ENCODE measurements at regions not wholly inside any gene's neighbourhood (a gene's known extent, or its start where the extent isn't known, plus 50 kb on each side); places are given as distances from the start of the nearest gene placed in this dataset.
A peak's percentile ranks its signal among the peaks of the same experiment; 100 is the strongest.

- H3K27me3 ChIP-seq (ENCODE audit: control insufficient read depth, insufficient read depth, low read length): no peaks in the 10 kb centered on the region
- H3K9ac ChIP-seq (ENCODE audit: low read length): no peak overlapping the region
- H3K4me3 ChIP-seq (ENCODE audit: low read length): no peak overlapping the region
- H3K36me3 ChIP-seq (ENCODE audit: control insufficient read depth, insufficient read depth, low read length): no peaks in the 10 kb centered on the region
- no peaks in the 10 kb centered on the region for H3K4me1 ChIP-seq (ENCODE audit: control insufficient read depth, insufficient read depth, low read length)
- H3K27ac ChIP-seq (ENCODE audit: low read depth, low read length): no peak overlapping the region
Observed at GRCh38 chr5:6862306-6862705, 149.1 kb downstream of the TENT4A start.

- H3K36me3 ChIP-seq (ENCODE audit: control insufficient read depth, insufficient read depth, low read length): no peaks in the 10 kb centered on the region
- H3K4me1 ChIP-seq (ENCODE audit: control insufficient read depth, insufficient read depth, low read length): no peaks in the 10 kb centered on the region
- H3K4me3 ChIP-seq (ENCODE audit: low read length): no peak overlapping the region
- peak overlapping the region; percentile 45 for H3K27ac ChIP-seq (ENCODE audit: low read depth, low read length)
- no peaks in the 10 kb centered on the region for H3K27me3 ChIP-seq (ENCODE audit: control insufficient read depth, insufficient read depth, low read length)
- H3K9ac ChIP-seq (ENCODE audit: low read length): no peak overlapping the region
Observed at GRCh38 chr5:6867712-6868111, 154.5 kb downstream of the TENT4A start.

GRCh38 chr5:6868171-6868570 lies 154.9 kb downstream of the TENT4A start:
- H3K4me3 ChIP-seq (ENCODE audit: low read length): no peak overlapping the region
- no peak overlapping the region for H3K9ac ChIP-seq (ENCODE audit: low read length)
- H3K27ac ChIP-seq (ENCODE audit: low read depth, low read length): peak overlapping the region; percentile 45
- no peaks in the 10 kb centered on the region for H3K36me3 ChIP-seq (ENCODE audit: control insufficient read depth, insufficient read depth, low read length)
- H3K4me1 ChIP-seq (ENCODE audit: control insufficient read depth, insufficient read depth, low read length): no peaks in the 10 kb centered on the region
- H3K27me3 ChIP-seq (ENCODE audit: control insufficient read depth, insufficient read depth, low read length): no peaks in the 10 kb centered on the region

- no peak overlapping the region for H3K9ac ChIP-seq (ENCODE audit: low read length)
- no peaks in the 10 kb centered on the region for H3K4me1 ChIP-seq (ENCODE audit: control insufficient read depth, insufficient read depth, low read length)
- no peaks in the 10 kb centered on the region for H3K27me3 ChIP-seq (ENCODE audit: control insufficient read depth, insufficient read depth, low read length)
- H3K27ac ChIP-seq (ENCODE audit: low read depth, low read length): peak overlapping the region; percentile 45
- no peak overlapping the region for H3K4me3 ChIP-seq (ENCODE audit: low read length)
- H3K36me3 ChIP-seq (ENCODE audit: control insufficient read depth, insufficient read depth, low read length): no peaks in the 10 kb centered on the region
Observed at GRCh38 chr5:6868575-6869215, 155.5 kb downstream of the TENT4A start.

- no peaks in the 10 kb centered on the region for H3K36me3 ChIP-seq (ENCODE audit: control insufficient read depth, insufficient read depth, low read length)
- no peak overlapping the region for H3K27ac ChIP-seq (ENCODE audit: low read depth, low read length)
- no peak overlapping the region for H3K9ac ChIP-seq (ENCODE audit: low read length)
- H3K4me1 ChIP-seq (ENCODE audit: control insufficient read depth, insufficient read depth, low read length): no peaks in the 10 kb centered on the region
- no peak overlapping the region for H3K4me3 ChIP-seq (ENCODE audit: low read length)
- no peaks in the 10 kb centered on the region for H3K27me3 ChIP-seq (ENCODE audit: control insufficient read depth, insufficient read depth, low read length)
Observed at GRCh38 chr5:6869677-6870076, 156.4 kb downstream of the TENT4A start.

GRCh38 chr5:6872441-6873160 lies 159.4 kb downstream of the TENT4A start:
- H3K36me3 ChIP-seq (ENCODE audit: control insufficient read depth, insufficient read depth, low read length): no peaks in the 10 kb centered on the region
- no peaks in the 10 kb centered on the region for H3K4me1 ChIP-seq (ENCODE audit: control insufficient read depth, insufficient read depth, low read length)
- H3K9ac ChIP-seq (ENCODE audit: low read length): no peak overlapping the region
- H3K4me3 ChIP-seq (ENCODE audit: low read length): no peak overlapping the region
- no peak overlapping the region for H3K27ac ChIP-seq (ENCODE audit: low read depth, low read length)
- H3K27me3 ChIP-seq (ENCODE audit: control insufficient read depth, insufficient read depth, low read length): no peaks in the 10 kb centered on the region

- Histone ChIP-seq H3K27me3 (ENCODE audit: control insufficient read depth, insufficient read depth, low read length) (no peaks in the 10 kb centered on the region), H3K36me3 (ENCODE audit: control insufficient read depth, insufficient read depth, low read length) (no peaks in the 10 kb centered on the region), H3K27ac (ENCODE audit: low read depth, low read length) (no peak overlapping the region), H3K9ac (ENCODE audit: low read length) (no peak overlapping the region), H3K4me1 (ENCODE audit: control insufficient read depth, insufficient read depth, low read length) (no peaks in the 10 kb centered on the region), H3K4me3 (ENCODE audit: low read length) (no peak overlapping the region)
Observed at GRCh38 chr5:6873359-6873758, 160.1 kb downstream of the TENT4A start.

- Histone ChIP-seq H3K27me3 (ENCODE audit: control insufficient read depth, insufficient read depth, low read length) (no peaks in the 10 kb centered on the region), H3K9ac (ENCODE audit: low read length) (no peak overlapping the region), H3K36me3 (ENCODE audit: control insufficient read depth, insufficient read depth, low read length) (no peaks in the 10 kb centered on the region), H3K27ac (ENCODE audit: low read depth, low read length) (no peak overlapping the region), H3K4me1 (ENCODE audit: control insufficient read depth, insufficient read depth, low read length) (no peaks in the 10 kb centered on the region), H3K4me3 (ENCODE audit: low read length) (no peak overlapping the region)
Observed at GRCh38 chr5:6875376-6875775, 162.1 kb downstream of the TENT4A start.

GRCh38 chr5:6877986-6878828 lies 165.0 kb downstream of the TENT4A start:
- no peak overlapping the region for H3K4me3 ChIP-seq (ENCODE audit: low read length)
- H3K36me3 ChIP-seq (ENCODE audit: control insufficient read depth, insufficient read depth, low read length): no peaks in the 10 kb centered on the region
- no peaks in the 10 kb centered on the region for H3K4me1 ChIP-seq (ENCODE audit: control insufficient read depth, insufficient read depth, low read length)
- no peak overlapping the region for H3K27ac ChIP-seq (ENCODE audit: low read depth, low read length)
- no peaks in the 10 kb centered on the region for H3K27me3 ChIP-seq (ENCODE audit: control insufficient read depth, insufficient read depth, low read length)
- H3K9ac ChIP-seq (ENCODE audit: low read length): no peak overlapping the region

GRCh38 chr5:6885581-6885980 lies 172.3 kb downstream of the TENT4A start:
- Histone ChIP-seq H3K27ac (ENCODE audit: low read depth, low read length) (no peak overlapping the region), H3K27me3 (ENCODE audit: control insufficient read depth, insufficient read depth, low read length) (no peaks in the 10 kb centered on the region), H3K4me1 (ENCODE audit: control insufficient read depth, insufficient read depth, low read length) (no peaks in the 10 kb centered on the region), H3K36me3 (ENCODE audit: control insufficient read depth, insufficient read depth, low read length) (no peaks in the 10 kb centered on the region), H3K9ac (ENCODE audit: low read length) (no peak overlapping the region), H3K4me3 (ENCODE audit: low read length) (no peak overlapping the region)

GRCh38 chr5:6886866-6887265 lies 173.6 kb downstream of the TENT4A start:
- H3K27ac ChIP-seq (ENCODE audit: low read depth, low read length): no peak overlapping the region
- no peaks in the 10 kb centered on the region for H3K27me3 ChIP-seq (ENCODE audit: control insufficient read depth, insufficient read depth, low read length)
- no peak overlapping the region for H3K4me3 ChIP-seq (ENCODE audit: low read length)
- no peak overlapping the region for H3K9ac ChIP-seq (ENCODE audit: low read length)
- no peaks in the 10 kb centered on the region for H3K4me1 ChIP-seq (ENCODE audit: control insufficient read depth, insufficient read depth, low read length)
- H3K36me3 ChIP-seq (ENCODE audit: control insufficient read depth, insufficient read depth, low read length): no peaks in the 10 kb centered on the region

GRCh38 chr5:6889030-6889429 lies 175.8 kb downstream of the TENT4A start:
- H3K4me3 ChIP-seq (ENCODE audit: low read length): no peak overlapping the region

More at GRCh38 chr5:6889030-6889429, 175.8 kb downstream of the TENT4A start:
- Histone ChIP-seq H3K9ac (ENCODE audit: low read length) (no peak overlapping the region), H3K36me3 (ENCODE audit: control insufficient read depth, insufficient read depth, low read length) (no peaks in the 10 kb centered on the region), H3K27me3 (ENCODE audit: control insufficient read depth, insufficient read depth, low read length) (no peaks in the 10 kb centered on the region), H3K27ac (ENCODE audit: low read depth, low read length) (no peak overlapping the region), H3K4me1 (ENCODE audit: control insufficient read depth, insufficient read depth, low read length) (no peaks in the 10 kb centered on the region)

Measured in rectal smooth muscle tissue (tissue), 1 donor.